HG02678 (cell line): ENCODE measurements at regions not wholly inside any gene's neighbourhood (a gene's known extent, or its start where the extent isn't known, plus 50 kb on each side); places are given as distances from the start of the nearest gene placed in this dataset.

Experiments used
- ATAC-seq: cut with Tn5 transposase; IDR thresholded peaks from one replicate; pipeline ENCODE4 v1.9.1; 2021; ENCODE audit warnings: mild to moderate bottlenecking, moderate library complexity; ENCODE audit not compliant: unreplicated experiment

GRCh38 chr4:45368832-45369231, 642.5 kb upstream of the GNPDA2 start:
- ATAC-seq, result no peak

GRCh38 chr4:45363931-45364330, 637.6 kb upstream of the GNPDA2 start:
- no peak for ATAC-seq

- no peak for ATAC-seq
These were observed 632.5 kb upstream of the GNPDA2 start for GRCh38 chr4:45358573-45359506.

- no peak for ATAC-seq
These were observed 626.8 kb upstream of the GNPDA2 start for GRCh38 chr4:45353161-45353560.

- peak; percentile 81 for ATAC-seq
These were observed 624.1 kb upstream of the GNPDA2 start for GRCh38 chr4:45350438-45350837.

- no peak for ATAC-seq
These were observed 623.5 kb upstream of the GNPDA2 start for GRCh38 chr4:45349859-45350258.

- no peak for ATAC-seq
These were observed 620.6 kb upstream of the GNPDA2 start for GRCh38 chr4:45346816-45347435.

GRCh38 chr4:45345558-45345957, 619.2 kb upstream of the GNPDA2 start:
- ATAC-seq, result no peak

- ATAC-seq, result no peak
These were observed 605.4 kb upstream of the GNPDA2 start for GRCh38 chr4:45331802-45332201.

GRCh38 chr4:45327544-45327943, 601.2 kb upstream of the GNPDA2 start:
- no peak for ATAC-seq

- no peak for ATAC-seq
These were observed 598.4 kb upstream of the GNPDA2 start for GRCh38 chr4:45324455-45325417.

- no peak for ATAC-seq
These were observed 597.2 kb upstream of the GNPDA2 start for GRCh38 chr4:45323453-45324058.

GRCh38 chr4:45317739-45318138, 591.4 kb upstream of the GNPDA2 start:
- ATAC-seq, result no peak

GRCh38 chr4:45317276-45317675, 590.9 kb upstream of the GNPDA2 start:
- ATAC-seq, result no peak

- no peak for ATAC-seq
These were observed 589.9 kb upstream of the GNPDA2 start for GRCh38 chr4:45316257-45316656.

GRCh38 chr4:45302828-45303227, 576.5 kb upstream of the GNPDA2 start:
- no peak for ATAC-seq

- no peak for ATAC-seq
These were observed 568.1 kb upstream of the GNPDA2 start for GRCh38 chr4:45294464-45294863.

GRCh38 chr4:45293335-45293734, 567.0 kb upstream of the GNPDA2 start:
- no peak for ATAC-seq

- no peak for ATAC-seq
These were observed 566.5 kb upstream of the GNPDA2 start for GRCh38 chr4:45292844-45293243.

GRCh38 chr4:45284400-45285085, 558.2 kb upstream of the GNPDA2 start:
- ATAC-seq, result no peak
